A549 (cell line): ENCODE measurements at regions not wholly inside any gene's neighbourhood (a gene's known extent, or its start where the extent isn't known, plus 50 kb on each side); places are given as distances from the start of the nearest gene placed in this dataset.

Experiments used
- ATAC-seq, 2 experiments: fragments of 200-7000 bp in 1 of 2; fragments of >200 bp in 1 of 2; cut with Nextera tagmentation in 1 of 2; cut with Tn5 transposase in 1 of 2; 3 replicates each; pipeline versions ENCODE4 v1.8.0 to v1.9.1; 2018 to 2020; ENCODE audit warnings: mild to moderate bottlenecking in 1 of 2, moderate library complexity in 1 of 2
- CTCF ChIA-PET: fragments of 300-600 bp; sonication (Branson Sonifier 250); formaldehyde crosslinking; extraction: SDS; loops from one replicate; lab custom pipeline; 2021; ENCODE audit warnings: antibody characterized with exemption, inconsistent platforms; lab: Yijun Ruan, JAX
- POLR2A ChIA-PET: fragments of 350-600 bp; formaldehyde crosslinking; extraction: SDS; loops from one replicate; lab custom pipeline; 2021; ENCODE audit warnings: antibody characterized with exemption, inconsistent platforms; lab: Yijun Ruan, JAX
- DNase-seq, 2 experiments: peaks; one replicate each; pipeline versions ENCODE4 v3.0.0 to v3.0.0-alpha.2; 2011 to 2016; ENCODE audit warnings: low read depth in 1 of 2, low spot score in 1 of 2
- FAIRE-seq: peaks from 2 replicates; lab custom pipeline; 2011; peaks lifted over from hg19 to GRCh38; lab: Jason Lieb, UNC
- H3K27ac ChIP-seq, 2 experiments: fragments of >200 bp; sonication (Bioruptor Twin); formaldehyde crosslinking; 3 replicates each; pipeline ENCODE4 v1.5.1; 2016 to 2017
- H3K4me1 ChIP-seq: fragments of >200 bp; sonication (Bioruptor Twin); formaldehyde crosslinking; 3 replicates; pipeline ENCODE4 v1.6.1; 2016
- H3K4me2 ChIP-seq: fragments of >200 bp; sonication (Bioruptor Twin); formaldehyde crosslinking; 3 replicates; pipeline ENCODE4 v1.6.1; 2016
- H3K4me3 ChIP-seq: fragments of >200 bp; sonication (Bioruptor Twin); formaldehyde crosslinking; 3 replicates; pipeline ENCODE4 v1.5.1; 2016
- H3K9me3 ChIP-seq: fragments of >200 bp; sonication (Bioruptor Twin); formaldehyde crosslinking; 3 replicates; pipeline ENCODE4 v1.6.1; 2016
- CHD4 ChIP-seq: fragments of 200-600 bp; sonication (generic); IDR thresholded peaks from 2 replicates; pipeline ENCODE4 v1.6.1; 2016; ENCODE audit warnings: antibody characterized with exemption, mild to moderate bottlenecking, borderline replicate concordance
- FOSB ChIP-seq: fragments of 250-450 bp; sonication (Bioruptor Pico); IDR thresholded peaks from 2 replicates; pipeline ENCODE4 v1.5.0; 2020; ENCODE audit warnings: mild to moderate bottlenecking, moderate library complexity
- FOSL2 ChIP-seq, 2 experiments: fragments of 450-650 bp in 1 of 2; fragments of >200 bp in 1 of 2; sonication (Bioruptor Twin) in 1 of 2; formaldehyde crosslinking; IDR thresholded peaks; 2 replicates each; pipeline versions ENCODE4 v1.5.0 to v1.6.1; 2016 to 2020; ENCODE audit warnings: mild to moderate bottlenecking in 1 of 2, moderate library complexity in 1 of 2
- HMGXB4 ChIP-seq: fragments of 250-450 bp; sonication (Bioruptor Pico); IDR thresholded peaks from 2 replicates; pipeline ENCODE4 v1.5.0; 2021; ENCODE audit warnings: mild to moderate bottlenecking, moderate library complexity, borderline replicate concordance
- KDM5A ChIP-seq: fragments of 200-600 bp; sonication (generic); IDR thresholded peaks from 2 replicates; pipeline ENCODE4 v1.6.1; 2016; ENCODE audit warnings: antibody characterized with exemption, mild to moderate bottlenecking
- MAFK ChIP-seq: fragments of 450-650 bp; IDR thresholded peaks from 2 replicates; pipeline ENCODE4 v1.6.1; 2014; ENCODE audit not compliant: partially characterized antibody
- MYC ChIP-seq: IDR thresholded peaks from 2 replicates; pipeline ENCODE4 v1.6.1; 2012; ENCODE audit warnings: mild to moderate bottlenecking, inconsistent platforms, low read length, improper control_type of control experiment, borderline replicate concordance
- NPAS2 ChIP-seq: fragments of 250-450 bp; sonication (Bioruptor Pico); IDR thresholded peaks from 2 replicates; pipeline ENCODE4 v1.8.0; 2022; ENCODE audit warnings: mild to moderate bottlenecking, moderate library complexity, borderline replicate concordance
- RARB ChIP-seq: fragments of 250-450 bp; sonication (Bioruptor Pico); IDR thresholded peaks from 2 replicates; pipeline ENCODE4 v1.8.0; 2021; ENCODE audit warnings: mild to moderate bottlenecking, moderate library complexity
- RCOR1 ChIP-seq: fragments of 150-350 bp; IDR thresholded peaks from 2 replicates; pipeline ENCODE4 v1.6.1; 2014; ENCODE audit warnings: antibody characterized with exemption, low read length, low read depth
- TFCP2L1 ChIP-seq: fragments of 250-450 bp; sonication (Bioruptor Pico); IDR thresholded peaks from 2 replicates; pipeline ENCODE4 v1.5.0; 2021; ENCODE audit warnings: mild to moderate bottlenecking
- TP53 ChIP-seq: fragments of 250-450 bp; sonication (Bioruptor Pico); IDR thresholded peaks from 2 replicates; pipeline ENCODE4 v1.5.0; 2021; ENCODE audit warnings: mild to moderate bottlenecking, moderate library complexity
- ZFP36 ChIP-seq: fragments of 450-650 bp; IDR thresholded peaks from 2 replicates; pipeline ENCODE4 v1.6.1; 2014; ENCODE audit warnings: borderline replicate concordance; ENCODE audit not compliant: partially characterized antibody
- ZSCAN20 ChIP-seq: fragments of 250-450 bp; sonication (Bioruptor Pico); IDR thresholded peaks from 2 replicates; pipeline ENCODE4 v1.8.0; 2022; ENCODE audit warnings: mild to moderate bottlenecking, moderate library complexity
- WGBS: methylation state at CpG from one replicate; pipeline ENCODE4 v1.1.6; 2017; ENCODE audit errors: missing lambda C conversion rate; 5-methylcytosine and 5-hydroxymethylcytosine counted together
- TF ChIP-seq, protein P1 (sequence below): IDR thresholded peaks from 2 replicates; pipeline ENCODE4 v1.6.1; 2012
- TF ChIP-seq, protein P2 (sequence below): fragments of 150-350 bp; IDR thresholded peaks from 2 replicates; pipeline ENCODE4 v1.6.1; 2014; ENCODE audit warnings: low read depth, mild to moderate bottlenecking, low read length
- TF ChIP-seq, protein P3 (sequence below): fragments of 200-600 bp; sonication (generic); IDR thresholded peaks from 2 replicates; pipeline ENCODE4 v1.6.1; 2016; ENCODE audit warnings: antibody characterized with exemption, mild to moderate bottlenecking, moderate library complexity
- TF ChIP-seq, protein P4 (sequence below): fragments of >200 bp; sonication (Bioruptor Twin); formaldehyde crosslinking; IDR thresholded peaks from 2 replicates; pipeline ENCODE4 v1.6.1; 2016
- TF ChIP-seq, protein P5 (sequence below): fragments of >200 bp; sonication (Bioruptor Twin); formaldehyde crosslinking; IDR thresholded peaks from 3 replicates; pipeline ENCODE4 v1.6.1; 2016

DNA sequence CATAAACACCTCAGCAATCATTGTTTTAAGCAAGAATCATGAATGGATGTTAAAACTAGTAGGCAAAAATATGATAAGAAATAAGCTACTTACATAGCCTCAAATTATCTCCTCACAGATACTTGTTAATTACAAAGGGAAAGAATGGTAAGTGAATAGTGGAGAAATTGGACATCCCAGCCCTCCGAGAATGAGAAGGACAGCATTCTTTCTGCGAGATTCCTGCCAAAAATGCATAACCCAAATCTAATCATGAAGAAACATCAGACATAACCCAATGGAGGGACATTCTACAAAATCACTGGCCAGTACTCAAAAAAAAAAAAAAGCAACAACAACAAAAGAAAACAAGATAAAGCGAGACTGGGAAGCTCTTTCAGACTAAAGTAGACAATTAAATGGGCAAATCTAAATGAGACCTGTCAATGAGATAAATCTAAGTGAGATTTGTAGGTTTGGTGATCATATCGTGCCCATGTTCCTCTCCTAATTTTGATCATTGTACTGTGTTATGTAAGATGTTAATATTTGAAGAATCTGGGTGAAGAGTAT lies 57.9 kb upstream of the GLI2 start:
- Histone ChIP-seq H3K4me2 (no peak overlapping the region), H3K27ac (no peak overlapping the region), H3K4me1 (no peaks in the 10 kb centered on the region), H3K4me3 (no peak overlapping the region), H3K9me3 (no peaks in the 10 kb centered on the region)
- FAIRE-seq (no peak), ATAC-seq (no peak), DNase-seq (no peak)
- POLR2A ChIA-PET: no interaction called here
- CTCF ChIA-PET: interaction anchor here (0.6 to 11.8 kb wide), 11 partner anchors 10 to 419 kb away, joined by 3 to 182 read pairs (median 3); no protein-coding TSS in a partner anchor
- 64% methylated on average over 4 of the region's 4 CpGs for WGBS
- TF ChIP-seq KDM5A (no peak), CHD4 (no peak), ZSCAN20 (CRISPR knock-in tag) (no peak), FOSB (CRISPR knock-in tag) (no peak), NPAS2 (CRISPR knock-in tag) (no peak), RCOR1 (no peak), TFCP2L1 (CRISPR knock-in tag) (no peak), TP53 (CRISPR knock-in tag) (no peak), RARB (CRISPR knock-in tag) (no peak), ZFP36 (no peak), HMGXB4 (no peak), FOSL2 (IDR thresholded peaks at IDR 0.05) (no peak), FOSL2 (CRISPR knock-in tag; IDR thresholded peaks at IDR 0.05) (no peak), MAFK (no peak), MYC (no peak)
- TF ChIP-seq, protein P1, sequence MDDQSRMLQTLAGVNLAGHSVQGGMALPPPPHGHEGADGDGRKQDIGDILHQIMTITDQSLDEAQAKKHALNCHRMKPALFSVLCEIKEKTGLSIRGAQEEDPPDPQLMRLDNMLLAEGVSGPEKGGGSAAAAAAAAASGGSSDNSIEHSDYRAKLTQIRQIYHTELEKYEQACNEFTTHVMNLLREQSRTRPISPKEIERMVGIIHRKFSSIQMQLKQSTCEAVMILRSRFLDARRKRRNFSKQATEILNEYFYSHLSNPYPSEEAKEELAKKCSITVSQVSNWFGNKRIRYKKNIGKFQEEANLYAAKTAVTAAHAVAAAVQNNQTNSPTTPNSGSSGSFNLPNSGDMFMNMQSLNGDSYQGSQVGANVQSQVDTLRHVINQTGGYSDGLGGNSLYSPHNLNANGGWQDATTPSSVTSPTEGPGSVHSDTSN: no peak
- TF ChIP-seq, protein P2, sequence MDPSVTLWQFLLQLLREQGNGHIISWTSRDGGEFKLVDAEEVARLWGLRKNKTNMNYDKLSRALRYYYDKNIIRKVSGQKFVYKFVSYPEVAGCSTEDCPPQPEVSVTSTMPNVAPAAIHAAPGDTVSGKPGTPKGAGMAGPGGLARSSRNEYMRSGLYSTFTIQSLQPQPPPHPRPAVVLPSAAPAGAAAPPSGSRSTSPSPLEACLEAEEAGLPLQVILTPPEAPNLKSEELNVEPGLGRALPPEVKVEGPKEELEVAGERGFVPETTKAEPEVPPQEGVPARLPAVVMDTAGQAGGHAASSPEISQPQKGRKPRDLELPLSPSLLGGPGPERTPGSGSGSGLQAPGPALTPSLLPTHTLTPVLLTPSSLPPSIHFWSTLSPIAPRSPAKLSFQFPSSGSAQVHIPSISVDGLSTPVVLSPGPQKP: no peak
- TF ChIP-seq, protein P3, sequence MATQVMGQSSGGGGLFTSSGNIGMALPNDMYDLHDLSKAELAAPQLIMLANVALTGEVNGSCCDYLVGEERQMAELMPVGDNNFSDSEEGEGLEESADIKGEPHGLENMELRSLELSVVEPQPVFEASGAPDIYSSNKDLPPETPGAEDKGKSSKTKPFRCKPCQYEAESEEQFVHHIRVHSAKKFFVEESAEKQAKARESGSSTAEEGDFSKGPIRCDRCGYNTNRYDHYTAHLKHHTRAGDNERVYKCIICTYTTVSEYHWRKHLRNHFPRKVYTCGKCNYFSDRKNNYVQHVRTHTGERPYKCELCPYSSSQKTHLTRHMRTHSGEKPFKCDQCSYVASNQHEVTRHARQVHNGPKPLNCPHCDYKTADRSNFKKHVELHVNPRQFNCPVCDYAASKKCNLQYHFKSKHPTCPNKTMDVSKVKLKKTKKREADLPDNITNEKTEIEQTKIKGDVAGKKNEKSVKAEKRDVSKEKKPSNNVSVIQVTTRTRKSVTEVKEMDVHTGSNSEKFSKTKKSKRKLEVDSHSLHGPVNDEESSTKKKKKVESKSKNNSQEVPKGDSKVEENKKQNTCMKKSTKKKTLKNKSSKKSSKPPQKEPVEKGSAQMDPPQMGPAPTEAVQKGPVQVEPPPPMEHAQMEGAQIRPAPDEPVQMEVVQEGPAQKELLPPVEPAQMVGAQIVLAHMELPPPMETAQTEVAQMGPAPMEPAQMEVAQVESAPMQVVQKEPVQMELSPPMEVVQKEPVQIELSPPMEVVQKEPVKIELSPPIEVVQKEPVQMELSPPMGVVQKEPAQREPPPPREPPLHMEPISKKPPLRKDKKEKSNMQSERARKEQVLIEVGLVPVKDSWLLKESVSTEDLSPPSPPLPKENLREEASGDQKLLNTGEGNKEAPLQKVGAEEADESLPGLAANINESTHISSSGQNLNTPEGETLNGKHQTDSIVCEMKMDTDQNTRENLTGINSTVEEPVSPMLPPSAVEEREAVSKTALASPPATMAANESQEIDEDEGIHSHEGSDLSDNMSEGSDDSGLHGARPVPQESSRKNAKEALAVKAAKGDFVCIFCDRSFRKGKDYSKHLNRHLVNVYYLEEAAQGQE: no peak
- TF ChIP-seq, protein P4, sequence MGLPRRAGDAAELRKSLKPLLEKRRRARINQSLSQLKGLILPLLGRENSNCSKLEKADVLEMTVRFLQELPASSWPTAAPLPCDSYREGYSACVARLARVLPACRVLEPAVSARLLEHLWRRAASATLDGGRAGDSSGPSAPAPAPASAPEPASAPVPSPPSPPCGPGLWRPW: no peak
- TF ChIP-seq, protein P5, sequence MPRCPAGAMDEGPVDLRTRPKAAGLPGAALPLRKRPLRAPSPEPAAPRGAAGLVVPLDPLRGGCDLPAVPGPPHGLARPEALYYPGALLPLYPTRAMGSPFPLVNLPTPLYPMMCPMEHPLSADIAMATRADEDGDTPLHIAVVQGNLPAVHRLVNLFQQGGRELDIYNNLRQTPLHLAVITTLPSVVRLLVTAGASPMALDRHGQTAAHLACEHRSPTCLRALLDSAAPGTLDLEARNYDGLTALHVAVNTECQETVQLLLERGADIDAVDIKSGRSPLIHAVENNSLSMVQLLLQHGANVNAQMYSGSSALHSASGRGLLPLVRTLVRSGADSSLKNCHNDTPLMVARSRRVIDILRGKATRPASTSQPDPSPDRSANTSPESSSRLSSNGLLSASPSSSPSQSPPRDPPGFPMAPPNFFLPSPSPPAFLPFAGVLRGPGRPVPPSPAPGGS: no peak
